ENCODE measurements at regions not wholly inside any gene's neighbourhood (a gene's known extent, or its start where the extent isn't known, plus 50 kb on each side); places are given as distances from the start of the nearest gene placed in this dataset.
A peak's percentile ranks its signal among the peaks of the same experiment; 100 is the strongest.
"Not testable (repeated sequence)": the region's sequence is repeated elsewhere in the genome, so short reads cannot be mapped to it uniquely, and the experiment has no call there.

- DNase-seq (ENCODE audit: low read depth) (no peak), FAIRE-seq (no peak)
- Histone ChIP-seq H3K36me3 (ENCODE audit: control insufficient read depth, insufficient read depth, low read length) (no peaks in the 10 kb centered on the region), H3K4me3 (ENCODE audit: low read depth, low read length) (no peak overlapping the region), H3K27me3 (ENCODE audit: control insufficient read depth, insufficient read depth, low read length) (no peaks in the 10 kb centered on the region)
- TF ChIP-seq, protein P1, sequence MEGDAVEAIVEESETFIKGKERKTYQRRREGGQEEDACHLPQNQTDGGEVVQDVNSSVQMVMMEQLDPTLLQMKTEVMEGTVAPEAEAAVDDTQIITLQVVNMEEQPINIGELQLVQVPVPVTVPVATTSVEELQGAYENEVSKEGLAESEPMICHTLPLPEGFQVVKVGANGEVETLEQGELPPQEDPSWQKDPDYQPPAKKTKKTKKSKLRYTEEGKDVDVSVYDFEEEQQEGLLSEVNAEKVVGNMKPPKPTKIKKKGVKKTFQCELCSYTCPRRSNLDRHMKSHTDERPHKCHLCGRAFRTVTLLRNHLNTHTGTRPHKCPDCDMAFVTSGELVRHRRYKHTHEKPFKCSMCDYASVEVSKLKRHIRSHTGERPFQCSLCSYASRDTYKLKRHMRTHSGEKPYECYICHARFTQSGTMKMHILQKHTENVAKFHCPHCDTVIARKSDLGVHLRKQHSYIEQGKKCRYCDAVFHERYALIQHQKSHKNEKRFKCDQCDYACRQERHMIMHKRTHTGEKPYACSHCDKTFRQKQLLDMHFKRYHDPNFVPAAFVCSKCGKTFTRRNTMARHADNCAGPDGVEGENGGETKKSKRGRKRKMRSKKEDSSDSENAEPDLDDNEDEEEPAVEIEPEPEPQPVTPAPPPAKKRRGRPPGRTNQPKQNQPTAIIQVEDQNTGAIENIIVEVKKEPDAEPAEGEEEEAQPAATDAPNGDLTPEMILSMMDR (IDR thresholded peaks at IDR 0.05; ENCODE audit: insufficient read depth, low read length, severe bottlenecking): no peak
Measured at GRCh38 chr6:26275663-26276062, 89.3 kb upstream of the BTN3A2 start.

- Histone ChIP-seq H3K36me3 (ENCODE audit: control insufficient read depth, insufficient read depth, low read length) (no peaks in the 10 kb centered on the region), H3K27me3 (ENCODE audit: control insufficient read depth, insufficient read depth, low read length) (no peaks in the 10 kb centered on the region), H3K4me3 (ENCODE audit: low read depth, low read length) (no peak overlapping the region)
- FAIRE-seq (no peak), DNase-seq (ENCODE audit: low read depth) (no peak)
- TF ChIP-seq, protein P1 (IDR thresholded peaks at IDR 0.05; ENCODE audit: insufficient read depth, low read length, severe bottlenecking): no peak
Measured at GRCh38 chr6:26276841-26277648, 88.0 kb upstream of the BTN3A2 start.

- no peak for FAIRE-seq
- H3K27me3 ChIP-seq (ENCODE audit: control insufficient read depth, insufficient read depth, low read length): no peaks in the 10 kb centered on the region
Measured at GRCh38 chr6:26278536-26278935, 86.5 kb upstream of the BTN3A2 start.

DNA sequence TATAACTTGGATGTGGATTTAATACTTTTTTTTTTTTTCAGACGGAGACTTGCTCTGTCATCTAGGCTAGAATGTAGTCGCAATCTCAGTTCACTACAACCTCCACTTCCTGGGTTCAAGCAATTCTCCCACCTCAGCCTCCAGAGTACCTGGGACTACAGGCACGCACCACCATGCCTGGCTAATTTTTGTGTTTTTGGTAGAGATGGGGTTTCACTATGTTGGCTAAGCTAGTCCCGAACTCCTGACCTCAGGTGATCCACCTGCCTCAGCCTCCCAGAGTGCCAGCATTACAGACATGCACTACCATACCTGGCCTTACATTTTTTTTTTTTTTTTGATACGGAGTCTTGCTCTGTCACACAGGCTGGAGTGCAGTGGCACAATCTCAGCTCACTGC is 85.6 kb upstream of the BTN3A2 start:
- FAIRE-seq; H3K36me3 ChIP-seq (ENCODE audit: control insufficient read depth, insufficient read depth, low read length); H3K27me3 ChIP-seq (ENCODE audit: control insufficient read depth, insufficient read depth, low read length); H3K4me3 ChIP-seq (ENCODE audit: low read depth, low read length); DNase-seq (ENCODE audit: low read depth): not testable (repeated sequence)

More at GRCh38 chr6:26278536-26278935, 86.5 kb upstream of the BTN3A2 start:
- Histone ChIP-seq H3K36me3 (ENCODE audit: control insufficient read depth, insufficient read depth, low read length) (no peaks in the 10 kb centered on the region), H3K4me3 (ENCODE audit: low read depth, low read length) (no peak overlapping the region)
- TF ChIP-seq, protein P1 (IDR thresholded peaks at IDR 0.05; ENCODE audit: insufficient read depth, low read length, severe bottlenecking): no peak
- no peak for DNase-seq (ENCODE audit: low read depth)

DNA sequence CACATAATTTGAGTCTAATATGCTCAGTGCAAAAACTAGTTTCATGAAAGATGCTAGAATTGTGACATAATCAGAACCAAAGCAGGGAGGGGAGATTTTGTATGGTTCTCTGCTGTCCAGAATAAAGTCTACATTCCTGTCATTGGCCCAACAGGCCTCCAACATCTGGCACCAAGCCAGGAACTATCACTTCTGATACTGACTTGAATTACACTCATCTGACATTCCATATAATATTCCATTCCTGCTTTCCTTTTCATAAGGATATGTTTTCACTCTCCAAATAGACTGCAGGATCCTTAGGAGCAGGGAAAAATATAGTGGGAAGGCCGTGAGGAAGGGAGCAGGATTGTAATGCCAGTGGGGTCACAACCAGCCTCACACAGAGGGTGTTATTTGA is 84.6 kb upstream of the BTN3A2 start:
- H3K4me3 ChIP-seq (ENCODE audit: low read depth, low read length): no peak overlapping the region
- H3K27me3 ChIP-seq (ENCODE audit: control insufficient read depth, insufficient read depth, low read length): no peaks in the 10 kb centered on the region
- FAIRE-seq (no peak), DNase-seq (ENCODE audit: low read depth) (no peak)
- TF ChIP-seq, protein P1 (IDR thresholded peaks at IDR 0.05; ENCODE audit: insufficient read depth, low read length, severe bottlenecking): no peak
- H3K36me3 ChIP-seq (ENCODE audit: control insufficient read depth, insufficient read depth, low read length): no peaks in the 10 kb centered on the region

DNA sequence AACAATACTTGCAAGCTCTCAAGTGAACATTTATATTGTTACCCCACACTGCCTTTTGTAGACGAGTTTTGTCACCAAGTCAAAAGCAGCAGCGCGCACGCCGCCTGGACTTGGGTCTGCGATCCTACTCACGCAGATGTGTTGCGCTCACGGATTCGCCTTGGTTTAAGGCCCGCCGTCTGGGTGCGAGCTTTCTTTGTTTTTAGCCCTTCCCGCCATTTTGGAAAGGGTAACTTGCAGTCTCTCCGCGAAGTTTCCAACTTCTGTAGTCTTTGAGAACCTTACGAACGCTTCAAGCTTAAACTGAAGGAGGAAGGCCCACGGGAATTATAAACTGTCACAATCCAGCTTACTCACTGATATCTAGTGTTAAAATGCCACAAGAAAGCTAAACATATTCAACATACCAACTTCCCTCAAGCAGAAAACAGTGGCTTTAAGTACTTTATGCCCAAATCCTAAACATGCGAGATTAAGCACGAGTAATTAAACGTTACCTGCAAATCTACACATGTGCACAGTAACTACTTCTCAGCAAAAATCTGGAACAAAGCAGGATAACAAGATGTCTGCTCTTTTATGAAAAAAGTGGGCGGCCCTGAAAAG is 80.4 kb upstream of the BTN3A2 start:
- Histone ChIP-seq H3K27me3 (ENCODE audit: control insufficient read depth, insufficient read depth, low read length) (no peaks in the 10 kb centered on the region), H3K36me3 (ENCODE audit: control insufficient read depth, insufficient read depth, low read length) (no peaks in the 10 kb centered on the region), H3K4me3 (ENCODE audit: low read depth, low read length) (peak overlapping the region; percentile 55)
- TF ChIP-seq, protein P1 (IDR thresholded peaks at IDR 0.05; ENCODE audit: insufficient read depth, low read length, severe bottlenecking): no peak
- DNase-seq (ENCODE audit: low read depth): peak; percentile 43
- FAIRE-seq: no peak
